Mucosa of descending colon (tissue), 3 donors: ENCODE measurements at regions not wholly inside any gene's neighbourhood (a gene's known extent, or its start where the extent isn't known, plus 50 kb on each side); places are given as distances from the start of the nearest gene placed in this dataset.

Source experiments
- ATAC-seq: fragments of 200-7000 bp; cut with Tn5 transposase; one replicate; pipeline ENCODE4 v1.9.1; 2020; ENCODE audit warnings: mild to moderate bottlenecking, moderate library complexity
- DNase-seq, 3 donors: peaks; one replicate each; pipeline ENCODE4 v3.0.0-alpha.2; 2020
- H3K36me3 ChIP-seq: fragments of 200-600 bp; one replicate; pipeline ENCODE4 v1.8.0; 2021; ENCODE audit warnings: low read depth, mild to moderate bottlenecking
- H3K4me1 ChIP-seq: fragments of 200-600 bp; one replicate; pipeline ENCODE4 v1.8.0; 2021; ENCODE audit warnings: low read depth, mild to moderate bottlenecking
- H3K4me3 ChIP-seq: fragments of 200-600 bp; one replicate; pipeline ENCODE4 v1.8.0; 2021; ENCODE audit warnings: mild to moderate bottlenecking
- H3K9me3 ChIP-seq: fragments of 200-600 bp; one replicate; pipeline ENCODE4 v1.8.0; 2021; ENCODE audit warnings: mild to moderate bottlenecking
- intact Hi-C, 2 donors: fragments of 100-400 bp; cut with DNase I in 1 of 2; cut with micrococcal nuclease in 1 of 2; formaldehyde crosslinking; loops; one replicate each; pipeline versions ENCODE4 v1.11.0 to v1.11.1; 2022; cut with DNase I, micrococcal nuclease
- TF ChIP-seq, protein P1 (sequence below): fragments of 200-600 bp; IDR thresholded peaks from one replicate; pipeline ENCODE4 v1.8.0; 2022; ENCODE audit warnings: antibody characterized with exemption, mild to moderate bottlenecking
- donor health status: DM: no; HTN: no; CAD: no; lungs with moderate emphysema.
- donor health status: DM: no; HTN: no; CAD: no.
- donor health status: DM: no; HTN: yes; CAD: no.

DNA sequence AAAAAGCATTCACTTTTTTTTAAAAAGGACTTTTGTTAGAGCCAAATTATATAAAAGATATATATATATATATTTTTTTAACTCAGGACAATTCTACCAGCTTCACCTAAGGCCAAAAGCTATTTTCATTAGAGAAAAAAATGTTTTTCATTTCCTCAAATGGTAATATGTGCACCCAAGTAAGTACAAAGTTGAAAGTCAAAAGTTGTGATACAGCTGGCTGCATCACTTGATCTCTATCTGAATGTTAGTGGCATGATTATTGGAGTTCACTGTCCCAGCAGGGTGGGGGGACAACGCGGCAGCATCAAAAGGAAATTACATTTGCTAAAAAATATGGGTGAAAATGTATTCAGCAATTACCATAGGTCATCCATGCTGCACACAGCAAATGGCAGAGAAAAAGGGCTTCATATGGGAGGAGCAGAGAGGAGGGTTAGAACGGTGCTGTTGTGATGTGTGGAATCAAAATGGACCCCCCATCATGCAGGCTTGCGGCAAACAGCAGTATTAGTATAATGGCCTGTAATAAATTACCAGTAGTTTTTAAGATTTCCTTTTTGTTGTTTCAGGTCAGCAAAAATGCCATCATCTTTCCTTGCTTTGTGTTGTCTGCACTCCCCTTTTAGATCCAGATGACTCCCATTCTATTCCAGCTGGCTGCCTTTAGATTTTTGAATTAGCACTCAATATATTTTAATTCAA, 253.7 kb downstream of the MAT2B start:
- TF ChIP-seq, protein P1, sequence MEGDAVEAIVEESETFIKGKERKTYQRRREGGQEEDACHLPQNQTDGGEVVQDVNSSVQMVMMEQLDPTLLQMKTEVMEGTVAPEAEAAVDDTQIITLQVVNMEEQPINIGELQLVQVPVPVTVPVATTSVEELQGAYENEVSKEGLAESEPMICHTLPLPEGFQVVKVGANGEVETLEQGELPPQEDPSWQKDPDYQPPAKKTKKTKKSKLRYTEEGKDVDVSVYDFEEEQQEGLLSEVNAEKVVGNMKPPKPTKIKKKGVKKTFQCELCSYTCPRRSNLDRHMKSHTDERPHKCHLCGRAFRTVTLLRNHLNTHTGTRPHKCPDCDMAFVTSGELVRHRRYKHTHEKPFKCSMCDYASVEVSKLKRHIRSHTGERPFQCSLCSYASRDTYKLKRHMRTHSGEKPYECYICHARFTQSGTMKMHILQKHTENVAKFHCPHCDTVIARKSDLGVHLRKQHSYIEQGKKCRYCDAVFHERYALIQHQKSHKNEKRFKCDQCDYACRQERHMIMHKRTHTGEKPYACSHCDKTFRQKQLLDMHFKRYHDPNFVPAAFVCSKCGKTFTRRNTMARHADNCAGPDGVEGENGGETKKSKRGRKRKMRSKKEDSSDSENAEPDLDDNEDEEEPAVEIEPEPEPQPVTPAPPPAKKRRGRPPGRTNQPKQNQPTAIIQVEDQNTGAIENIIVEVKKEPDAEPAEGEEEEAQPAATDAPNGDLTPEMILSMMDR, result no peak
- DNase-seq (no peak), ATAC-seq (no peak)
- Histone ChIP-seq H3K9me3 (no peaks in the 10 kb centered on the region), H3K36me3 (no peaks in the 10 kb centered on the region), H3K4me1 (no peaks in the 10 kb centered on the region), H3K4me3 (no peak overlapping the region)
- intact Hi-C loops, result no loop called here

DNA sequence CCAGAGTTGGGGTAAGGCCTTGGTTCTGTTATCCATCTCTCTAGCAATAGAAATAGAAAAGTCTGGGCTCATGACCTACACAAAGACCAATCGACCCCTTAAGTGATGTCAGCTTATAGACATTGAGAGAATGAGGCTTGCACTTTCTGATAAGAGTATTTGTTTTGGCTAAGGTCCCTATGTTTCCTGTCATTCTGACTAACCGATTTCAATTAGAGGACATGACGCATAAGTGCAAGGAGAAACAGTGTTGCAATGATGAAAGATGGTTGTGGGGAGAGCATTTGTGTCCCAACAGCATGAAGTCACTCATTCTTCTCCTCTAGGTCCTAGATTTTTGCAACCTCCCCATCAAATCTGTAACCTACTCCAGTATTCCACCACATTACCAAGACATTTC, 255.1 kb downstream of the MAT2B start:
- TF ChIP-seq, protein P1, result no peak
- intact Hi-C loops, result no loop called here
- no peaks in the 10 kb centered on the region for H3K9me3 ChIP-seq
- no peaks in the 10 kb centered on the region for H3K4me1 ChIP-seq
- H3K36me3 ChIP-seq, result no peaks in the 10 kb centered on the region
- ATAC-seq, result no peak
- no peak overlapping the region for H3K4me3 ChIP-seq
- no peak for DNase-seq

DNA sequence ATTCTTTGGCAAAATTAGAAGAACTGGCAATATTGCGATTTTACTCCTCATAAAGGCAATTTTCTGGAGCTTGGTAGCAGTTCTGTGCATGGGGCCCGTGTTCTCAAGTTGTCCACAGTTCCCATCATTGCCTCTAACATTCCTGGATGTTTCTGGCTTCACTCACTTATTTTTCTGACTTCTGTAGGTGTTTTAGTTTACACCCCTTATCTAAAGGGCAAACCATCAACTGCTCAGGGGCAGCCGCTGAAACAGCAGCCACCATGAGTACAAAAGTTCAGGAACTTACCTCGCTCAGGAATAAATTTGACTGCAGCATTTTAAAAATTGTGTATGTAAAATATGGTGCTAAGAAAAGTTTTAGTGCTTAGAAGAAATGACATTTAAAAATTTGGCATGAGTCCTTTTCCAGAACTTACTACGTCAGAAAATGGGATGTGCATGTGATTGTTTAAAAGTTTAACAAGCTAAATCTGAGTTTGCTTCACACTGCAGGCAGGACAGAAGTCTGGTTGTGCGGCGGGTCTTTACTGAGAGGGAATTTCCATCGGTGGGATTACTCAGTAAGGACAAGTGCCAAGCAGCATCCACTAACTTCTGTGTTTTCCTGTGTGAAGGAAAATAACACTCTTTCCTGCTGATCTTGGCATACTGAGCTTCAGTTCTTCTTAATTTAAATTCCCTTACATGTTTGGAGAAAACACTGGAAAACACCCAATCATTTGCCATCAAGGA, 261.7 kb downstream of the MAT2B start:
- no peaks in the 10 kb centered on the region for H3K4me1 ChIP-seq
- DNase-seq (no peak), ATAC-seq (no peak)
- H3K36me3 ChIP-seq, result no peaks in the 10 kb centered on the region
- intact Hi-C loops, result no loop called here
- no peak overlapping the region for H3K4me3 ChIP-seq
- TF ChIP-seq, protein P1, result no peak
- no peaks in the 10 kb centered on the region for H3K9me3 ChIP-seq

DNA sequence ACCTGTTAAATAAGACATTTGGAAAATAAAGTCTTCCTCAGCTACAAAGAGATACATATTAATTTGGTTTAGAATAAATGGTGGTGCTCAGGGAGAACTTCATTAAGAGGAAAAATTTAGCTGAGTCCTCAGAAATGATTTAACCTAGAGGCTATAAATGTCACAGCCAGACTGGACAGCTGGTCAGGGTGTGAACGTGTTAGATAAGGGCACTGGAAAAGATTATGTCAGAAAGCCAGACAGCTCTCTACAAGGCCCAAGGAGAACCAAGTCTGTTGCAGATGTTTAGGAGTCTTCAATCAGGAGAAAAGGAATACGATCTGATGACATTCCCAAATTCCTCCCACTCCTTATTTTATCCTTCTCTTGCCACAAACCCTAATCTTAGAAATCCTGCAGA, 265.2 kb downstream of the MAT2B start:
- Histone ChIP-seq H3K36me3 (no peaks in the 10 kb centered on the region), H3K4me3 (no peak overlapping the region), H3K4me1 (no peaks in the 10 kb centered on the region), H3K9me3 (no peaks in the 10 kb centered on the region)
- DNase-seq (no peak), ATAC-seq (no peak)
- intact Hi-C loops, result no loop called here
- TF ChIP-seq, protein P1, result no peak

DNA sequence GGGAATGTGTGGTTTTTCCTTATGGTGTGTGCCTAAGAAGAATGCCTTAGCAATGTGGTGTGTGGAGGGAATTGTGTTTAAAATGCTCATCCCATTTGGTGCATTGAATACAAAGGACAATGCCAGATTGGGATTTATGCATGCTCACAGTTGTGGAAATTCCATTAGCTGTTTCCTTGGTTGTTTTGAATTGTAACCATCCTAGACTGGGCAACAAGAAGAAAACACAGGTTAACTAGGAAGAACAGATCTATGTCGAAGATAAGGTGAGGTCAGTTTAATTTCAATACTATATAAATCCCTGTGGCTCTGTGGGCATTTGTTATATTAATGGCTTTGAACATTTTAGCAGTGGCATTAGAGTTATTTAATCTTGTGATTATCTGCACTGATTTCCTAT, 266.8 kb downstream of the MAT2B start:
- TF ChIP-seq, protein P1, result no peak
- DNase-seq (no peak), ATAC-seq (no peak)
- intact Hi-C loops, result no loop called here
- no peaks in the 10 kb centered on the region for H3K4me1 ChIP-seq
- H3K9me3 ChIP-seq, result no peaks in the 10 kb centered on the region
- no peaks in the 10 kb centered on the region for H3K36me3 ChIP-seq
- H3K4me3 ChIP-seq, result no peak overlapping the region
